HK-2 (cell line): ENCODE measurements at regions not wholly inside any gene's neighbourhood (a gene's known extent, or its start where the extent isn't known, plus 50 kb on each side); places are given as distances from the start of the nearest gene placed in this dataset.
A peak's percentile ranks its signal among the peaks of the same experiment; 100 is the strongest.
"Not testable (repeated sequence)": the region's sequence is repeated elsewhere in the genome, so short reads cannot be mapped to it uniquely, and the experiment has no call there.

Experiments used
- DNase-seq: peaks from one replicate; pipeline ENCODE4 v3.0.0-alpha.2; 2018; ENCODE audit not compliant: unreplicated experiment

DNA sequence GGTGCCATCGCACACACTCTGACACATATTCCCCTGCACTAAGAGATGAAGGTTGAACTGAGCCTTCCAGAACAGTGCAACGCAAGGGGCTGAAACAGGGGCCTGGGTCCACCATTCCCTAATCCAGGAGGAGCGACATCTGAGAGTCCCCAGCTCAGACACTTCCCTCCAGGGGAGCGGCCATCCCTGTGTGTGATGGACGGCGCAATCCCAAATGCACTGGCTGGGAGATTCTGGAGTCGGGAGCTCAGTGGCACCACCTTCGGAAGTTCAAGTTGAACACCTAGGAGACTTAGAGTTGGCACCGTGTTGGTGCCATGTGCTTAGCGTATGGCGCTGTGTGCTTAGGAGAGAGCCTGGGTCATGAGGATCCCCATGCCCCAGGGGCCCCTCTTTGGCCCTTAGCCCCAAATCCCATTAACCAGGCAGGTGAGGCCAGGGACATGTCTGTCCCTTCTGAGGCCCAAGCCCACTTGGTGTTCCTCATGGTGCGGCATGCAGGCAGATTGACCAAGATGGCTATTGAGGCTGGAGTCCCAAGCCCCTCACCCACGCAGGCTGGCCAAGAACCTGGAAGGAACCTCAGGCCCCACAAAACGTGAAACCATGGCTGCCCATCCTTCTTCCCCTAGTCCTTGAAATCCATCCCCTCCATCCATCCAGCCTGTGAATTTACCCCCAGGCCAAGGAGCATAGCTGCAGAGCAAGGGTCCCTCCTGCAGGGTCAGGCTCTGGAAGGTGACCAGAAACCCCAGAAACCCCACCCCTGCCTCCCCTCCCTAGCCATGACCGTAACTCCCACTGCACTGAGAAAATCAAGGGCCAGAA lies 114.1 kb upstream of the OTOS start:
- no peak for DNase-seq

DNA sequence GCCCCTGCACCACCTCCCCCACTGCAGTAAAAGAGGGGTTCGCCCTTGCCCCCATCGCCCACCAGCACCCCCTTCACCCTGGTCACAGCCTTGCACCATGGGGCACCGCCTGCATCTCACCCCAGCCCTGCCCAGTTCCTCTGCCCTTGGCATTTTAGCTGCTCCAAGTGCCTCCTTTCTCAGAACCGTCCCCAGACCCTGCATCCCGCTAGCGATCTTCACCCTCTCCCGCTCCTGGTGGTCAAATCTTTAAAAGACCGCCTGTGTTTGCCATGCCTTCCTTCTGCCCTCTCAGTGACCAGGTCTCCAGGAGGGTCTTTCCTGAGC lies 114.7 kb upstream of the OTOS start:
- no peak for DNase-seq

DNA sequence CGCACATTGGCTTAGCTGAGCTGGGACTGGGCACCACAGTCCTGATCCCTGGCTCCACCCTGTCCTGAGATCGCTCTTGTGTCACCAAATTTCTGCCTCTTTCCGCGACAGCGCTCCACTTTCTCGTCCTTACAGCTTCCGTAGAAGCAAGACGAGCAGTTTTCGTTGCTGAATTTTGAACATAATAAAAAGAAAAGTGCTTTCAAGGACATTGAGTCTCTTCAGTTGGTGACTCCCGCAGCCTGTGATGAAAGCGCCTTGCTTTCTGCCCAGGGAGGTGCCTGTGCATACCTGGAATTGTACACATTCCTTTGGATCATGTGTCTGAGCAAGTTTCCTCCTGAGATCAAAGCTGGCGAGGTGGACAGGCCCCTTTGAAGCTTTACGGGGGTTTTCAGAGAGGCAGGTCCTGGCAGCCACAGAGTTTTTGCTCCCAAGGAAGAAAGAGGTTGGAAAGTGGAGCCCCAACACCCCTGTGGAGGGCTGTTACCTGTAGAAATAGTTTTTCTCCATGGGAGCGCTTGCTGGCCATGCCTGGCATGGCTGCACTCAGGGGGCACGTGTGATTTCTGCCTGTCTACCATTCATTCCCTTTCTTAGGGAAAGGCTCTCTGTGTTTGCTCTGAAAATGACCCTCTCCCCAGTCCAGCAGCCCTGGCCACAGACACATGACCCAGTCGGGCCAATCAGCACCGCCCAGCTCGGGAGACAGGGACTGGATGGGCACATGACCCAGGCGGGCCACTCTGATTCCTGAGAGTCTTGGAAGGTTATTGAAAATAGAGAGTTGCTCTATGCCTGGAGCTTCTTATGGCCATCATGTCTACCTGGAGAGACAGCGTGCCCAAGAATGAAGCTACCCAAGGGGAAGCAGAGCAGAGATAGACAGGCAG lies 115.6 kb upstream of the OTOS start:
- peak; percentile 51 for DNase-seq

DNA sequence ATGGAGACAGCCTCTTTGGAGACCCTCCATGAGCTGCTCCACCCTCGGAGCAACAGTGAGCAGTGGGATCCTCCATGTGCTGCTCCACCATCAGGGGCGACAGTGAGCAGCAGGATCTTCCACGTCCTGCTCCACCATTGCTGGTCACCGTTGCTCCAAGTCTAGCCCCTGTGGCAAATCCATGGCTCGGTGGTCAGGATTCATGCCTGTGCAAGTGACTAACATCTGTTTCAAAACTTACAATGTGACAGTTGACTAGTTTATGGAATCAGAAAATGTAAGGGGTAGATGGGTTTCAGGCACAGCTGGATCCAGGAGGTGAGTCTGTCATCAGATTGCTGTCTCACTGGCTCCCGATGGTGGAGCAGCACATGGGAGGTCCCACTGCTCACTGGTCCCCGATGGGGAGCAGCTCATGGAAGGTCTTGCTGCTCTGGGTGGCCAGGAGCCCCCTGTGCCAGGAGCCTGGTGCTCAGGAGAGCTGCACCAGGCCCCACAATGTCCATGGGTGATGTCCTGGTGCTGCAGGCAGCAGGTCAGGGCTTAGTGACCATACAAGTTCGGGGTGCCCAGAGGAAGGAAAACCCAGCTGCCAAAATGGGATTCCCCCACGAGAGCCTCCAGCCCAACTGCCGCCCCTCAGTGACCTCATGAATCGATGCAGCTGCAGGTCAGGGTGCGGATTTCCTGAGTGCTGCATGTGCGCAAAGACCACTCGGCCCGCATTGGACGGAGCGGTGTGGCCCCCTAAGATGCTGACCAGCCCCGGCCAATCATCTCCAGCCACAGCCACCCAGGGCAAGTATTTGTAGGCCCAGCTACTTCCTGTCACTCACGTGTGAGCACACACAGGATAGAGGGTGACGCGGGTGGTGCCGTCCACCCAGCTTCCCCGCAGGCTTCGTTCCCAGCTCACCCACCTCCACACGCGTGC lies 116.5 kb upstream of the OTOS start:
- DNase-seq: no peak

DNA sequence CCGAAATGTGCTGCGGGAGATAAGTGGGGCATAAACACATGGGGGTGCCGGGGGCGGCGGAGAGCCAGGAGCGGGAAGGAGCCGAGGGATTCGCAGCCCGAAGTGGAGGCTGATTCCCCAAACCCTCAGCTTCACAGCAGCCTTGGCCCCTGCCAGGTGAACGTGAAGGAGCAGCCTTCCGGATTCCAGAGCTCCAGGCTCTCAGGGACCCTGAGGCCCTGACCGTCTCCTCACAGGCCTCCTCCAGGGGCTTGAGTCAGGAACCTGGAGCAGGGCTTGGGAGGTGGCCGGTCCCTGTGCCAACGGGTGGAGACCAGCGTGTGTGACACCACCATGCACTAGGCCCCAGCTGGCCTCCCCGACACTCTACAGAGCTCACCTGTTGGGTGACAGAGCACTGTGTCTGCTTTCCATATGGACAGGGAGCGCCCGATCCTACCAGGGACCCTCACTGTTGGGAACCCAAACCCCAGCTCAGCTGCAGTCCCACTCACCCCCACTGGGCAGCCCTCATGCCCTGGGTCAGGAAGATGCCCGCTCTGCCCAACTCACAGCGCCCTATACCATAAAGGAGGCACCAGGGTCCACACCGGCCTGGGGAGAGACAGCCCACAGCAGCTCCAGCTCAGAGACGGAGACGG lies 117.6 kb upstream of the OTOS start:
- DNase-seq: no peak

DNA sequence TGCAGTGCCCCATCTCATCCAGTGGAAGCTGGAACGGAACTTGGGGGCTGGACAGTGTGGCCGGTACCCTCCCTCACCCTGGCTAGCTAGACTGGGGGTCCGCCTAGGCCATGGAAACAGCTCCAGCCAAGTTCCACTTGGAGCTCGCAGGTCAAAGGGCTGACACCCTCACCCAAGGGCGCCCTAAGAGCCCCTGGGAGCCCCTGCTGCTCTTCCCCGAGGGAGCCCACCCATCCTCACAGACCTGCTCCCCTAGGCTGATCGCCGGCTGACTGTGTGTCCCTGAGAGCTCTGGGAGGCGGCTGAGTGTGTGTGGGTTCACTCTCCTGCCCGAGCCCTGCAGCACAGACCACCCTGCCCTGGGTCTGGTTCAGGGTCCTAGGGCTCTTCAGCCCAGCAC lies 118.2 kb upstream of the OTOS start:
- DNase-seq: no peak

DNA sequence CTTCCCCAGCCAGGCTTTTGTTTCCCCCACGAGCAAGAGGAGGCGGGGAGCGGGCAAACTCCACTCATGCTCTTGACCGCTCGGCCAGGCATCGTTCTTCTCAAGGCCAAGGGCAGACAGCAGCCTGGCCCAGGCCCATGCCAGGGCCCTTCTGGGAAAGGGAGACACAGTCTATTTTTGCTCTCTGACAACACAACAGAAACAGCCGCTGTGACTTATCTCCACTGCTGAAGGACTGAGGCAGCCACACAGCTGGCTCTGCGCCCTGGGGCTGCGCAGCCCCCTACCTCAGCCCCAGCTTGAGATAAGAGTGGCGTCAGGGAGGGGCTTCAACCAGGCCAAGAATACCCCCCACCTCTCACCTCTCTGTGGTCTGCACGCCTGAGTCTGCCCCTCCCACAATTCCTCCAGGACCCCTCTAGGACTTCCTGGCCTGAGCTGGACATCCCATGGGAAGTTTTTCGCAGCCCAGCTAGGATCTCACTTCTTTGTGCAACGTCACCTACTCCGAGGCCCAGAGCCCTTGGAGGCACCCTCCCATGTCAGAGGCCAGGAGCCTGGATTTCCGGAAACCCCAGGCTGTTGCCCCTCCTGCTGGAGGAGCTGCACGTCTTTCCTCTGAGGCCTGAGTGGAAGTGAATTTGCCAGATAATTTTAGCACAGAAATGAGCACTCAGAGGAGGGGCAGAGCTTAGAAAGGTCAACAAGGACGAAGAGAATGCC lies 118.9 kb upstream of the OTOS start:
- DNase-seq: no peak

DNA sequence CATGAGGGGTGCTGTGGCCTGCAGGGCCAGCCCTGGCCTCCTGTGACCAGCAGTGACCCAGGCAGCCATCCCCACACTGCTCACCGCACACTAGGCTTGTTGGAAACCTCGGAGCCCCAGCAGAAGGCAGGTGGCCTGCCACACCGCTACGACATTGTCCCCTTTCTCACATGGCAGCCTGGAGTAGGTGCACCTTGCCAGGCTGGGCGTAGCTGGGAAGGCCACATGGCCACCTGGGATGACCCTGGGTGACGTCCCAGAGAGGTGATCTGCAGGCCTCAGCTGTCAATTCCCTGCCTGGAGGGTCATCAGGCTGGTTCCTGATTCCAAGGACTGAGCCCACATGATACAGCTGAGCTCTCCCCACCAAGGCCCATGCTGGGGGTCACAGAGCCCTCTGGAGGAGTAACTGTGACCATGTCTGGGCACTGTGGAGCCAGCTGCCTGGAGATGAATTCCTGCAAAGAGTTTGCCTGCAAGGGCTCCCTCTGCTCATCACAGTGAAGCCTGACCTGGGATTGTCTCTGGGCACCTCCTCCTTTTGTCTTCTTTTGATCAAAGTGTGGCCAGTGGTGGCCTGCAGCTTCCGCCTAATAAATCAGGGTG lies 119.6 kb upstream of the OTOS start:
- DNase-seq: no peak

DNA sequence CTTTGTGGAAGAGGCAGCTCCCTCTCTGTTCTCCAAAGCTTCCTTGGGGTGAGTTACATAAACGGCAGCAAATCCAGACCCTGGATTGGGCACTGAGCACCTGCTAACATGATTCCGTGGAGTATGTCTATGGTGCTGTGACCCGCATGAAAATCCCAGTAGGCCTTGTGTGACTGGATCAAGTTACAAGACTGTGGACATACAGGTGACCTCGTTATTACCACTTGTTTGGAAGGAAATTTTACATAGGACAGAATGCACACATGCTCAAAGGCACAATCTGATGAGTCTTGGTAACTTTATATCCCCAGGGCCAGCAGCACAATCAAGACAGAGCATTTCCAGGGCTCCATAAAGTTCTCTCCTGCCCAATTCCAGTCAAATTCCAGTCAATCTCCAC lies 120.2 kb upstream of the OTOS start:
- DNase-seq: no peak

DNA sequence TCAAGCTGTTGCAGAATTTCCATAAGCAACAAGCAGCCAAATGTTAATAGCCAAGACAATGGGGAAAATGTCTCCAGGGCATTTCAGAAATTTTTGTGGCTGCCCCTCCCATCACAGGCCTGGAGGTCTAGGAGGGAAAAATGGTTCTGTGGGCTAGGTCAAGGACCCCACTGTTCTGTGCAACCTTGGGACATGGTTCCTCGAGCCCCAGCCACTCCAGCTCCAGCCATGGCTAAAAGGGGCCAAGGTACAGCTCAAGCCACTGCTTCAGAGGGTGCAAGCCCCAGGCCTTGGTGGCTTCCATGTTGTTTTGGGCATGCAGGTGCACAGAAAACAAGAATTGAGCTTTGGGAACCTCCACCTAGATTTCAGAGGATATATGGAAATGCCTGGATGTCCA lies 122.1 kb upstream of the OTOS start:
- DNase-seq: not testable (repeated sequence)

DNA sequence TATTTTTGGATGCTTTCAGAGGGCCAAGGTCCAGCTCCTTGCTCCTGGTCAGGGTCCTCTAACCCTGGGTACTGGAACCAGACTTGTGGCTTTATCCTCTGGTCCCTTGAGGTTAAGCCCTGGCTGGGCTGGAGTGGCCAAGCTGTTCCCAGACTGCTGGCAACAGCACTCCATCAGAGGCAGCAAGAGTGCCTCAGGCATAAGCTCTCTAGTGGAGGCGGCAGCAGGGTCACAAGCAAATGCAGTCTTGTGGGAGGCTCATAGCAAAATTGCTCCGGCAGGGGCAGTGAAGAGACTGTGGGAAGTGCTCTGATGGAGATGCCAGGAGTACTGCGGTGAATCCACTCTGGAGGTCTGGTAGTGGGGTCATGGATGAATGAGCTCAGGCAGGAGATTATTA lies 128.9 kb upstream of the OTOS start:
- no peak for DNase-seq

DNA sequence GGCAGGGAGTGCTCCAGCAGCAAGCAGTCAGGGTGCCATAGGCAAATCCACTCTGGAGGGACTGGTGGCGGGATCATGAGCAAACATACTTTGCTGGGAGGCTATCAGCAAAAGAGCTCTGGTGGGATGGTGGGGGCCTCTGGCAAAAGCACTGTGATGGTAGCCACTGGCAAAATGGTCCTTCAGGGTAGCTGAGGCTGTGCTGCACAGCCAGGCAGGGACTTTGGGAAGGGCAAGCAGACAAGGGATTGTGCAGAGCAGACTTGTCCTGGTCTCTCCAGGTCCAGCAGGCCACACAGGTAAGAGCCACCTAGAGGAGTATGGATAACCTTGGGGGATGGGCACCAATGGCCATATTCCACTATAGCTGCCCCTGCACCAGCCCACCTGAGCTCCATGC lies 129.4 kb upstream of the OTOS start:
- DNase-seq: no peak

DNA sequence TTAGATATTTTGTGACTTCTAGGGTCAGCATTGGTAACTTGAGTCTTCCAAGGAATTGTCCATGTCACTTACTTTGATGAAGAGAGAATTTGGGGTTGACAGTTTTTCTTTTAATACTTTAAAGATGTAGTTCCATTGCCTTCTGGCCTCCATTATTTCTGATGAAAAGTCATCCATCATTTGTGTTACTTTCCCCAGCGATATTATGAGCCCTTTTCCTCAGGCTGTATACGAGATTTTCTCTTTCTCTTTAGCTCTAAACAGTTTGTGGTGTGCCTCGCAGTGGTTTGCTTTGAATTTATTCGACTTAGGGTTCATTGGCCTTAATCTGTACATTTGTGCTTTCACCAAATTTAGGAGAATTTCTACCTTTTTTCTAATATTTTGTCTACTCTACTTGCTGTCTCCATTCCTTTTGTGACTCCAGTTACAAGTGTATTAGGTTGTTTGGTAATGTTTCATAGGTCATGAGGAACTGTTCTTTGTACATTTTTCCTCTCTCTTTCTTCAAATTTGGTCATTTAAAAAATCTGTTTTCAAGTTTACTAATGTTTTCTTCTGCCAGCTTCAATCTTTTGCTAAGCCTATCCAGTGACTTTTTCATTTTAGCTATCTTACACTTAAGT lies 131.4 kb upstream of the OTOS start:
- DNase-seq: no peak

DNA sequence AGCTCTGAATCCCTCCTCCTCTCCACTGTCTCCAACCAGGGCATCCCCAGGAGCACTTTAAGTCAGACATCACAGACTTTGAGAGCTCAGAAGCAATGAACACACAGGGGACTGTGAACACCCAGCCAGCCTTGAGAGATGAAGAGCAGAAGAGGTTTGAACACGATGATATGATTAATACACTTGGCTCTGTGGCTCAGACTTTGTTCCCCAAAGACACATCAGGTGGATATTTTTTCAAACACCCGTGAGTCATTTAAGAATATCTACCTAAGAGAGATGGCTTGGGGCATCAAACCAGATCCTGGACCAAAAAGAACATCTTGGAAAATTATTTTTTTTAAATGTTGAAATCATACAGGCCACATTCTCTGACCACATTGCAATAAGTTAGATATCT lies 134.9 kb upstream of the OTOS start:
- no peak for DNase-seq

DNA sequence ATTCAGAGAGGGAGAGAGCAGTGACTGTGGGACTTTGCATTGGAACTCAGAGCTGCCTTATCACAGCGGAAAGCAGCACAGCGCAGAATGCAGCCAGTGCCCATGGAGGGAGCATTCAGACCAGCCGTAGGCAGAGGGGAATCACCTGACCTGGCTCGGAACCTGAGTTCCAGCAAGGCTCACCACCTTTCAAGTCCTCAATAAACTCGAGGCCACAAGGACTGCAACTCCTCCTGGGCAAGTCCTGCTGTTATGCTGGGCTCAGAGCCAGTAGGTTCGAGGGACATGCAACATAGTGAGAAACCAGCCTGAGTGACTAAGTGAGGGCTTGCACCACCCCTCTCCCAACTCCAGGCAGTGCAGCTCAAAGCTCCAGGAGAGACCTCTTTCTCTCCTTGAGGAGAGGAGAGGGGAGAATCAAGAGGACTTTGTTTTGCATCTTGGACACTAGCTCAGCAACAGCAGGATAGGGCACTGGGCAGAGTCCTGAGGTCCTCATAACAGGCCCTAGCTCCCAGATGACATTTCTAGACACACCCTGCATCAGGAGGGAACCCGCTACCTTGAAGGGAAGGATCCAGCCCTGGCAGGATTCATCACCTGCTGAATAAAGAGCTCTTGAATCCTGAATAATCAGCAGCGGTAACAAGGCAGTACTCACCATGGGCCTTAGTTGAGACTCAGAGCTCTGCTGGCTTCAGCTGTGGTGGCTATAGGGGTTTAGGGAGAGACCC lies 136.8 kb upstream of the OTOS start:
- DNase-seq: no peak

DNA sequence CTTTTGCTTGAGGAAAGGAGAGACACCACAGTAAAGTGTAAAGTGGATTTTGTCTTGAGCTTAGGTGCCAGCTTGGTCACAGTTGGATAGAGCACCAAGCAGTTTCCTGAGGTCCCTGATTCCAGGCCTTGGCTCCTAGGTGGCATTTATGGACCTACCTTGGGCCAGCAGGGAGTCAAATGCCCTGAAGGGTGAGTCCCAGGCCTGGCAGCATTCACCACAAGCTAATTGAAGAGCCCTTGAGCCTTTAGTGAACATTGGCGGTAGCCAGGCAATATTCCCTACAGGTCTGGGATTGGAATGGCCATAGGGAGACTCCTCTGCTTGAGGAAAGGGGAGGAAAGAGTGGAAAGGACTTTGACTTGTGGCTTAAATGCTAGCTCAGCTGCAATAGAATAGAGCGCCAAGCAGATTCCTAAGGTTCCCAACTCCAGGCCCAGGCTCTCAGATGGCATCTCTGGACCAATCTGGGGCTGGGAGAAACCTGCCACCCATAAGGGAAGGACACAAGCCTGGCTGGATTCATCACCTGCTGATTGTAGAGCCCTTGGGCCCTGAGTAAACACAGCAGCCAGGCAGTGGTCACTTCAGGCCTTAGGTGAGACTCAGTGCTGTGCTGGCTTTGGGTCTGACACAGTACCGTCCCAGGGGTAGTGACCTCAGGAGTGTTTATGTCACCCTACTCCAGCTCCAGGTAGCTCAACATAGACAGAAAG lies 137.5 kb upstream of the OTOS start:
- DNase-seq: no peak

DNA sequence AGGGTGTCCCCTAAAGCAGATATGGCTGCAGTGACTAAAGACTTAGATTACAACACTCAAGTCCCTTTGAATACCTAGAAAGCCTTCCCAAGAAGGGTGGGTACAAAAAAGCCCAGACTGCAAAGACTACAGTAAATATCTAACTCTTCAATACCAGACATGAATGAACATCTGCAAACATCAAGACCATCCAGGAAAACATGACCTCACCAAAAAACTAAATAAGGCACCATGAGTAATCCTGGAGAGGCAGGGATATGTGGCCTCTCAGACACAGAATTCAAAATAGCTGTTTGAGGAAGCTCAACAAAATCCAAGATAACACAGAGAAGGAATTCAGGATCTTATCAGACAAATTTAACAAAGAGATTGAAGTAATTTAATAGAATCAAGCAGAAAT lies 138.2 kb upstream of the OTOS start:
- DNase-seq: no peak

DNA sequence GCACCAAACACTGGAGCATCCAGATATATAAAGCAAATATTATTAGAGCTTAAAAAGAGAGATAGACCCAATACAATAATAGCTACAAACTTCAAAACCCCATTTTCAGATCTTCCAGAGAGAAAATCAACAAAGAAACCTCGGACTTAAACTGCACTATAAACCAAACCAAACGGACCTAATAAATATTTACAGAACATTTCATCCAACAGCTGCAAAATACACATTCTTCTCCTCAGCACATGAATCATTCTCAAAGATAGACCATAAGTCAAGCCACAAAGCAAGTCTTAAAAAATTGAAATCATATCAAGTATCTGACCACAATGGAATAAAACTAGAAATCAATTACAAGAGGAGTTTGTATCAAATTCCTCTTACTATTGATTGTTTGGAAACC lies 140.2 kb upstream of the OTOS start:
- DNase-seq: no peak
